Osteoblast (primary cell): ENCODE measurements at regions not wholly inside any gene's neighbourhood (a gene's known extent, or its start where the extent isn't known, plus 50 kb on each side); places are given as distances from the start of the nearest gene placed in this dataset.

Experiments
- DNase-seq: peaks from one replicate; pipeline ENCODE4 v3.0.0; 2011; ENCODE audit warnings: low spot score, mixed read lengths; ENCODE audit not compliant: insufficient read length; ENCODE audit errors: missing footprints
- H2AFZ ChIP-seq: 2 replicates; pipeline ENCODE4 v1.6.0; 2011; ENCODE audit warnings: mild to moderate bottlenecking, low read length
- H3K27ac ChIP-seq: 2 replicates; pipeline ENCODE4 v1.5.1; 2011; ENCODE audit warnings: mild to moderate bottlenecking, low read depth, low read length, moderate library complexity
- H3K27me3 ChIP-seq: 2 replicates; pipeline ENCODE4 v1.6.0; 2012; ENCODE audit warnings: mild to moderate bottlenecking, control low read depth, inconsistent platforms, low read length, moderate library complexity; ENCODE audit not compliant: insufficient read depth
- H3K36me3 ChIP-seq: 2 replicates; pipeline ENCODE4 v1.5.1; 2011; ENCODE audit warnings: mild to moderate bottlenecking, low read length, control low read depth, moderate library complexity; ENCODE audit not compliant: insufficient read depth
- H3K4me1 ChIP-seq: 2 replicates; pipeline ENCODE4 v1.5.1; 2011; ENCODE audit warnings: mild to moderate bottlenecking, low read length, control low read depth, moderate library complexity; ENCODE audit not compliant: insufficient read depth
- H3K4me2 ChIP-seq: 2 replicates; pipeline ENCODE4 v1.6.0; 2011; ENCODE audit warnings: mild to moderate bottlenecking, low read length; ENCODE audit not compliant: insufficient read depth
- H3K4me3 ChIP-seq: fragments of 200-600 bp; sonication (generic); 3 replicates; pipeline ENCODE4 v1.5.1; 2012; ENCODE audit warnings: mild to moderate bottlenecking, low read length, inconsistent platforms; ENCODE audit not compliant: insufficient read depth
- H3K79me2 ChIP-seq: 2 replicates; pipeline ENCODE4 v1.6.0; 2012; ENCODE audit warnings: mild to moderate bottlenecking, low read length, control low read depth, inconsistent platforms; ENCODE audit not compliant: insufficient read depth
- H3K9me3 ChIP-seq: 2 replicates; pipeline ENCODE4 v1.5.1; 2011; ENCODE audit warnings: low read depth, low read length, control low read depth
- H4K20me1 ChIP-seq: 2 replicates; pipeline ENCODE4 v1.6.0; 2012; ENCODE audit warnings: mild to moderate bottlenecking, low read length, control low read depth; ENCODE audit not compliant: insufficient read depth
- TF ChIP-seq, protein P1 (sequence below): IDR thresholded peaks from 2 replicates; pipeline ENCODE4 v1.5.1; 2011; ENCODE audit warnings: mild to moderate bottlenecking, low read depth, low read length, moderate library complexity; ENCODE audit errors: extremely low read depth

DNA sequence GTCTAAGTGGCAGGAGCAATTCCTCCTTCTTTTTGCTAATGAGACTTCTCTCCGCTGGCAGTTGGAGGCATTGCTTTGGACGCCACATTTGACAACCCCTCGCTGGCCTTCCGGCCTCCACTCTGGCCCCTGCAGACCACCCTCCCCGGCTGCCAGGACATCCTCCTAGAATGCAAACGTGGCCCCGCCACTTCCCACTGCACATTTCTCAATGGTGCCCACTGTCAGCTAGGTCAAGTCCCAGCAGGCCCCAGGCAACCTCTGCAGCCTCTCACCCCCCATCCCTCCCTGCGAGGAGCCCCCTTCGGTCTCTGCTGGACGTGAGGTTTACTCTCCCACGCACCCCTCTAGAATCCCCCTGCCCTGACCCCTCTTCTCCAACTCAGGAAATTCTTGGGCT lies 250.3 kb downstream of the FOXL1 start:
- Histone ChIP-seq H3K36me3 (no peaks in the 10 kb centered on the region), H4K20me1 (no peaks in the 10 kb centered on the region), H3K4me2 (no peak overlapping the region), H2AFZ (no peak overlapping the region), H3K27me3 (peaks cover 13% of the 10 kb centered on the region), H3K9me3 (no peaks in the 10 kb centered on the region), H3K79me2 (no peaks in the 10 kb centered on the region), H3K4me3 (no peak overlapping the region), H3K27ac (no peak overlapping the region), H3K4me1 (peaks cover 24% of the 10 kb centered on the region)
- TF ChIP-seq, protein P1, sequence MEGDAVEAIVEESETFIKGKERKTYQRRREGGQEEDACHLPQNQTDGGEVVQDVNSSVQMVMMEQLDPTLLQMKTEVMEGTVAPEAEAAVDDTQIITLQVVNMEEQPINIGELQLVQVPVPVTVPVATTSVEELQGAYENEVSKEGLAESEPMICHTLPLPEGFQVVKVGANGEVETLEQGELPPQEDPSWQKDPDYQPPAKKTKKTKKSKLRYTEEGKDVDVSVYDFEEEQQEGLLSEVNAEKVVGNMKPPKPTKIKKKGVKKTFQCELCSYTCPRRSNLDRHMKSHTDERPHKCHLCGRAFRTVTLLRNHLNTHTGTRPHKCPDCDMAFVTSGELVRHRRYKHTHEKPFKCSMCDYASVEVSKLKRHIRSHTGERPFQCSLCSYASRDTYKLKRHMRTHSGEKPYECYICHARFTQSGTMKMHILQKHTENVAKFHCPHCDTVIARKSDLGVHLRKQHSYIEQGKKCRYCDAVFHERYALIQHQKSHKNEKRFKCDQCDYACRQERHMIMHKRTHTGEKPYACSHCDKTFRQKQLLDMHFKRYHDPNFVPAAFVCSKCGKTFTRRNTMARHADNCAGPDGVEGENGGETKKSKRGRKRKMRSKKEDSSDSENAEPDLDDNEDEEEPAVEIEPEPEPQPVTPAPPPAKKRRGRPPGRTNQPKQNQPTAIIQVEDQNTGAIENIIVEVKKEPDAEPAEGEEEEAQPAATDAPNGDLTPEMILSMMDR = no peak
- no peak for DNase-seq

GRCh38 chr16:86831366-86831765 lies 253.0 kb downstream of the FOXL1 start:
- H3K4me2 ChIP-seq = no peak overlapping the region
- H3K27ac ChIP-seq = no peak overlapping the region
- DNase-seq = no peak
- peaks cover 8% of the 10 kb centered on the region for H3K27me3 ChIP-seq
- peaks cover 9% of the 10 kb centered on the region for H3K4me1 ChIP-seq
- TF ChIP-seq, protein P1 = no peak
- H3K4me3 ChIP-seq = no peak overlapping the region
- no peaks in the 10 kb centered on the region for H3K36me3 ChIP-seq
- no peaks in the 10 kb centered on the region for H4K20me1 ChIP-seq
- H2AFZ ChIP-seq = no peak overlapping the region
- H3K79me2 ChIP-seq = no peaks in the 10 kb centered on the region
- no peaks in the 10 kb centered on the region for H3K9me3 ChIP-seq

- H2AFZ ChIP-seq = peak overlapping the region; percentile 94
- no peak for DNase-seq
These were observed 254.8 kb downstream of the FOXL1 start for GRCh38 chr16:86833136-86833535.

DNA sequence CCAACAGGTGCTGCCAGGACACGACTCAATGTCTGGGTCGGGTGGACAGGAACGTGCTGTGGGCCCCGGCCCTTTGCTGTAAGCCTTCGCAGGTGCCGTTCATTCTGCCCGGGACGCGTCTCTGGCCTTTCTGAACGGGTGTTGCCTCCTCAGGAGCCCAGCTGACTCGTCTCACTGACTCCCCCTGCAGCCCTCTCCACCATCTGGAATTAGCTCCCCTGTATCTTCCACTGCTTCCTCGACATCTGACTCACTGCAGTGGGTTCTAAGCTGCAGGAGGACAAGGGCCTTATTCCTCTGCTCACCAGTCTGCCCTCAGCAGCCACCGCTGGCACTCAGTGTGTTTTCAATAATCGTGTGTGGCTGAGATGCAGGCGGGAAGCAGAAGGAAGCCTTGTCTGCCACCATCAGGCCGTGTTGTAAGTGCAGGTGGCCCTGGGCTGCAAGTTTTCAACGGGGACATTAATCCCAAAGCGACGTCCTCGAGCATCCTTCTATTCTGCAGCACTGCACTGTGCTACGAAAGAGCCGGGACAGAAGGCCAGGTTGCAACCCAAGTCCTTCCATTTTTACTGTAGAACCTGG lies 256.2 kb downstream of the FOXL1 start:
- no peak overlapping the region for H2AFZ ChIP-seq
- H3K9me3 ChIP-seq = no peaks in the 10 kb centered on the region

More at GRCh38 chr16:86833136-86833535, 254.8 kb downstream of the FOXL1 start:
- H3K79me2 ChIP-seq = no peaks in the 10 kb centered on the region
- peaks cover 17% of the 10 kb centered on the region for H3K4me1 ChIP-seq
- peak overlapping the region; percentile 88 for H3K4me2 ChIP-seq
- H3K27me3 ChIP-seq = no peaks in the 10 kb centered on the region
- H3K27ac ChIP-seq = peak overlapping the region; percentile 62
- TF ChIP-seq, protein P1 = no peak
- H3K9me3 ChIP-seq = no peaks in the 10 kb centered on the region
- peak overlapping the region; percentile 63 for H3K4me3 ChIP-seq
- no peaks in the 10 kb centered on the region for H4K20me1 ChIP-seq
- H3K36me3 ChIP-seq = no peaks in the 10 kb centered on the region

More for the DNA sequence above, 256.2 kb downstream of the FOXL1 start:
- no peaks in the 10 kb centered on the region for H3K27me3 ChIP-seq
- no peak for DNase-seq
- H3K27ac ChIP-seq = no peak overlapping the region
- H3K4me1 ChIP-seq = peaks cover 17% of the 10 kb centered on the region
- H3K4me3 ChIP-seq = no peak overlapping the region
- TF ChIP-seq, protein P1 = no peak
- no peaks in the 10 kb centered on the region for H4K20me1 ChIP-seq
- no peaks in the 10 kb centered on the region for H3K36me3 ChIP-seq
- no peaks in the 10 kb centered on the region for H3K79me2 ChIP-seq
- no peak overlapping the region for H3K4me2 ChIP-seq
